ENCODE measurements at regions not wholly inside any gene's neighbourhood (a gene's known extent, or its start where the extent isn't known, plus 50 kb on each side); places are given as distances from the start of the nearest gene placed in this dataset.

GRCh38 chr16:85274501-85274900 lies 162.2 kb upstream of the CIBAR2 start:
- TF ChIP-seq, protein P1, sequence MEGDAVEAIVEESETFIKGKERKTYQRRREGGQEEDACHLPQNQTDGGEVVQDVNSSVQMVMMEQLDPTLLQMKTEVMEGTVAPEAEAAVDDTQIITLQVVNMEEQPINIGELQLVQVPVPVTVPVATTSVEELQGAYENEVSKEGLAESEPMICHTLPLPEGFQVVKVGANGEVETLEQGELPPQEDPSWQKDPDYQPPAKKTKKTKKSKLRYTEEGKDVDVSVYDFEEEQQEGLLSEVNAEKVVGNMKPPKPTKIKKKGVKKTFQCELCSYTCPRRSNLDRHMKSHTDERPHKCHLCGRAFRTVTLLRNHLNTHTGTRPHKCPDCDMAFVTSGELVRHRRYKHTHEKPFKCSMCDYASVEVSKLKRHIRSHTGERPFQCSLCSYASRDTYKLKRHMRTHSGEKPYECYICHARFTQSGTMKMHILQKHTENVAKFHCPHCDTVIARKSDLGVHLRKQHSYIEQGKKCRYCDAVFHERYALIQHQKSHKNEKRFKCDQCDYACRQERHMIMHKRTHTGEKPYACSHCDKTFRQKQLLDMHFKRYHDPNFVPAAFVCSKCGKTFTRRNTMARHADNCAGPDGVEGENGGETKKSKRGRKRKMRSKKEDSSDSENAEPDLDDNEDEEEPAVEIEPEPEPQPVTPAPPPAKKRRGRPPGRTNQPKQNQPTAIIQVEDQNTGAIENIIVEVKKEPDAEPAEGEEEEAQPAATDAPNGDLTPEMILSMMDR (IDR thresholded peaks at IDR 0.05): no peak
- TF ChIP-seq POLR2A (IDR thresholded peaks at IDR 0.05) (no peak), POLR2AphosphoS5 (IDR thresholded peaks at IDR 0.05) (no peak)
